Stomach (tissue), 8 donors: ENCODE measurements at regions not wholly inside any gene's neighbourhood (a gene's known extent, or its start where the extent isn't known, plus 50 kb on each side); places are given as distances from the start of the nearest gene placed in this dataset.

Experiments used
- DNase-seq, 2 donors: peaks; one replicate each; pipeline versions ENCODE4 v3.0.0 to v3.0.0-alpha.2; 2013 to 2019
- H3K27ac ChIP-seq, 5 donors: fragments of 200-600 bp in 4 of 5; sonication (generic) in 4 of 5; one replicate each; pipeline ENCODE4 v1.5.1; 2013 to 2019; ENCODE audit warnings: mild to moderate bottlenecking in 1 of 5, moderate library complexity in 1 of 5
- H3K27me3 ChIP-seq, 3 donors: fragments of 200-600 bp; sonication (generic); one replicate each; pipeline ENCODE4 v1.5.1; 2017 to 2019; ENCODE audit warnings: mixed run types in 1 of 3
- H3K36me3 ChIP-seq, 4 donors: fragments of 200-600 bp; sonication (generic); 1 replicate in 3 of 4; 2 replicates in 1 of 4; pipeline ENCODE4 v1.5.1; 2016 to 2019
- H3K4me1 ChIP-seq, 4 donors: fragments of 200-600 bp; sonication (generic); one replicate each; pipeline ENCODE4 v1.5.1; 2016 to 2019
- H3K4me3 ChIP-seq, 4 donors: fragments of 200-600 bp; sonication (generic) in 3 of 4; one replicate each; pipeline ENCODE4 v1.5.1; 2016 to 2019; ENCODE audit warnings: mild to moderate bottlenecking in 1 of 4
- H3K9me3 ChIP-seq, 4 donors: fragments of 200-600 bp; sonication (generic); one replicate each; pipeline ENCODE4 v1.5.1; 2016 to 2019
- EP300 ChIP-seq: sonication (generic); formaldehyde crosslinking; IDR thresholded peaks from one replicate; pipeline ENCODE4 v1.6.1; 2017; ENCODE audit warnings: antibody characterized with exemption
- POLR2A ChIP-seq, 4 donors: fragments of 450-650 bp; IDR thresholded peaks; one replicate each; pipeline ENCODE4 v1.6.1; 2016; ENCODE audit warnings: antibody characterized with exemption in 4 of 4, control low read depth in 2 of 4, mild to moderate bottlenecking in 1 of 4, moderate library complexity in 1 of 4
- POLR2AphosphoS5 ChIP-seq, 3 donors: sonication (generic); formaldehyde crosslinking; IDR thresholded peaks; one replicate each; pipeline ENCODE4 v1.6.1; 2016; ENCODE audit warnings: antibody characterized with exemption in 3 of 3
- WGBS, 5 donors: extraction: QIAGEN DNeasy Blood & Tissue Kit in 3 of 5; methylation state at CpG; one replicate each; pipeline versions ENCODE4 v1.1.5 to v1.1.7; 2013 to 2018; 5-methylcytosine and 5-hydroxymethylcytosine counted together
- intact Hi-C: fragments of 100-400 bp; cut with DNase I; formaldehyde crosslinking; loops from one replicate; pipeline ENCODE4 v1.15.1; 2023; ENCODE audit warnings: low total_unique reads
- TF ChIP-seq, protein P1 (sequence below), 7 experiments: fragments of 450-650 bp in 4 of 7; fragments of 200-600 bp in 3 of 7; sonication (generic) in 3 of 7; IDR thresholded peaks; one replicate each; pipeline ENCODE4 v1.5.1; 2016 to 2019; ENCODE audit warnings: antibody characterized with exemption in 7 of 7, control low read depth in 2 of 7, mild to moderate bottlenecking in 1 of 7
- donor health status: healthy with polysubstance abuse.
- donor health status: Bipolar disorder and iron deficiency.
- donor health status: healthy.

DNA sequence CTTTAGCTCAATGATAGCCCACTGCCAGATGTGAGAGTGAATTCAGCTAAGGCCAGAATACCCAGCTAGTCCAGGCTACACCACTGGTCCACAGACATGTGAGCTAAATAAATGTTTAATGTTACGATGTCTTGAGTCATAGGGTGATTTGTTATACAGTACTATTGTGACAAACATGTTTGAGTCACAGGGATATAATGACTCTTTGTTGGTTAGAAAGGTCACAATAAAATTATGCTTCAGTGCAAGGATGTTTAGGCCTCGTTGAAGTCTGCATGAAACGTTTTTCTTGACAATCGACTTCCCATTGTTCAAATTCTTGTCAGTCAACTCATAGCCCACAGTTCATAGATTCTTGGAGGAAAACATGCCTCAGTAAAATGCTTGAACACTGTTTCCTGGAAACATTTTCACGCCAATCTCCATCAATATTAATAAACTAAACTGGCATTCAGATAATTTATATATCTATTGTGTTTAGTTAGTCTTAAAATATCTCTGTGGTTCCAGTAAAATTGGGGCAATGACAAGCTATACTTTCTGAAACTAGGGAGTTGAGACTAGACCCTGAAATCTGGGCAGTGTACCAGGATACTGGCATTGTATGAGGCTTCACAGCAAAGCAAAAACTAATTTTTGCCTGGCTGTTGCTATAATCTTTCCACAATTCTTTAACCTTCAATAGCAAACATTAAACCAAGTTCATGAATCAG lies 650.8 kb upstream of the KIRREL3 start:
- Histone ChIP-seq H3K27ac (no peak overlapping the region), H3K9me3 (no peaks in the 10 kb centered on the region), H3K36me3 (no peaks in the 10 kb centered on the region), H3K27me3 (no peaks in the 10 kb centered on the region), H3K4me1 (no peaks in the 10 kb centered on the region), H3K4me3 (no peak overlapping the region)
- DNase-seq, result no peak
- TF ChIP-seq POLR2AphosphoS5 (IDR thresholded peaks at IDR 0.05), result no peak
- TF ChIP-seq, protein P1, sequence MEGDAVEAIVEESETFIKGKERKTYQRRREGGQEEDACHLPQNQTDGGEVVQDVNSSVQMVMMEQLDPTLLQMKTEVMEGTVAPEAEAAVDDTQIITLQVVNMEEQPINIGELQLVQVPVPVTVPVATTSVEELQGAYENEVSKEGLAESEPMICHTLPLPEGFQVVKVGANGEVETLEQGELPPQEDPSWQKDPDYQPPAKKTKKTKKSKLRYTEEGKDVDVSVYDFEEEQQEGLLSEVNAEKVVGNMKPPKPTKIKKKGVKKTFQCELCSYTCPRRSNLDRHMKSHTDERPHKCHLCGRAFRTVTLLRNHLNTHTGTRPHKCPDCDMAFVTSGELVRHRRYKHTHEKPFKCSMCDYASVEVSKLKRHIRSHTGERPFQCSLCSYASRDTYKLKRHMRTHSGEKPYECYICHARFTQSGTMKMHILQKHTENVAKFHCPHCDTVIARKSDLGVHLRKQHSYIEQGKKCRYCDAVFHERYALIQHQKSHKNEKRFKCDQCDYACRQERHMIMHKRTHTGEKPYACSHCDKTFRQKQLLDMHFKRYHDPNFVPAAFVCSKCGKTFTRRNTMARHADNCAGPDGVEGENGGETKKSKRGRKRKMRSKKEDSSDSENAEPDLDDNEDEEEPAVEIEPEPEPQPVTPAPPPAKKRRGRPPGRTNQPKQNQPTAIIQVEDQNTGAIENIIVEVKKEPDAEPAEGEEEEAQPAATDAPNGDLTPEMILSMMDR (IDR thresholded peaks at IDR 0.05), result no peak
- no peak for TF ChIP-seq POLR2A (IDR thresholded peaks at IDR 0.05)
- no peak for TF ChIP-seq EP300
- intact Hi-C loops, result no loop called here
- 52 to 70% (median 62%) methylated on average over 5 of the region's 5 CpGs for whole genome bisulfite sequencing, 5 donors

DNA sequence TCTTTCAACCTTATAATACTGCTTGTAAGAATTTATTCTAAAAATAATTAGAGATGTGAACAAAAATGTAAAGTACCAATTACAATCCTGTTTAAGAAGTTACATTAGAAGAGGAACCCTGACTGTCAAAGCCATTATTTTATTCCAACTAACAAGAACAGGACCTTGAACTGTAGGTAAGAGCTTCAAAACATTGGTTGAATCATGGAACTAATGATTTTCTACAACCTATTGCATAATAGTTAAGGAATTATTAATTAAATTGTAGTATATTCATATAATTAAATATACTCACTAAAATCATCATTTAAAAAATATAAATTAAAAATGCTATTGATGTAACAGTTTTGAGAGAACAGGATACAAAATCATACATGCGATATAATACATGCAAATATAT lies 649.4 kb upstream of the KIRREL3 start:
- WGBS, 5 donors, result 95 to 100% (median 98%) methylated on average over 1 of the region's 1 CpG

DNA sequence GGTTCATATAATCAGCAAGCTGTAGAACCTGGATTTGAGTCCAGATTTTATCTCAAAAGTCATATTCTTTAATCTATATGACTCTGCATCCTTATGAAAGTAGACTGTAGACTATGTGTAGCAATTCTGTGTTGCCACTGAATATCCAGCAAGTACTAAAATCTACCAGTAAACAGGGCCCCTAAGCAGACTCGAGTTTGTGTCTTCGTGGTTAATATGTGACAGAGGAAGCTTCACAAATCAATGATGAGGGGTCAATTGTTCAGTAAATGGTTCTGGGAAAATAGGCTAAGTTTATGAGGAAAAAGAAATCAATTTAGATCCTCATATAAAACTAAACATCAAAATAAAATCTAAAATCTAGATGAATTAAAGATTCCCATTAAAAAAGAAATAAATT lies 648.5 kb upstream of the KIRREL3 start:
- no peak for DNase-seq
- 52 to 64% (median 60%) methylated on average over 2 of the region's 2 CpGs for WGBS, 5 donors
- no peaks in the 10 kb centered on the region for H3K4me1 ChIP-seq
- H3K27ac ChIP-seq, result no peak overlapping the region
- H3K36me3 ChIP-seq, result no peaks in the 10 kb centered on the region
- no peak overlapping the region for H3K4me3 ChIP-seq
- H3K9me3 ChIP-seq, result no peaks in the 10 kb centered on the region
- TF ChIP-seq POLR2A (IDR thresholded peaks at IDR 0.05) (no peak), POLR2AphosphoS5 (IDR thresholded peaks at IDR 0.05) (no peak), EP300 (no peak)
- TF ChIP-seq, protein P1 (IDR thresholded peaks at IDR 0.05), result no peak
- no peaks in the 10 kb centered on the region for H3K27me3 ChIP-seq
- intact Hi-C loops, result no loop called here

More for the DNA sequence above, 649.4 kb upstream of the KIRREL3 start:
- intact Hi-C loops, result no loop called here
- TF ChIP-seq, protein P1 (IDR thresholded peaks at IDR 0.05), result no peak
- no peak for TF ChIP-seq POLR2A (IDR thresholded peaks at IDR 0.05)
- no peak for TF ChIP-seq POLR2AphosphoS5 (IDR thresholded peaks at IDR 0.05)
- no peak for TF ChIP-seq EP300
- Histone ChIP-seq H3K27me3 (no peaks in the 10 kb centered on the region), H3K27ac (no peak overlapping the region), H3K9me3 (no peaks in the 10 kb centered on the region), H3K4me1 (no peaks in the 10 kb centered on the region), H3K36me3 (no peaks in the 10 kb centered on the region), H3K4me3 (no peak overlapping the region)
- DNase-seq, result no peak

DNA sequence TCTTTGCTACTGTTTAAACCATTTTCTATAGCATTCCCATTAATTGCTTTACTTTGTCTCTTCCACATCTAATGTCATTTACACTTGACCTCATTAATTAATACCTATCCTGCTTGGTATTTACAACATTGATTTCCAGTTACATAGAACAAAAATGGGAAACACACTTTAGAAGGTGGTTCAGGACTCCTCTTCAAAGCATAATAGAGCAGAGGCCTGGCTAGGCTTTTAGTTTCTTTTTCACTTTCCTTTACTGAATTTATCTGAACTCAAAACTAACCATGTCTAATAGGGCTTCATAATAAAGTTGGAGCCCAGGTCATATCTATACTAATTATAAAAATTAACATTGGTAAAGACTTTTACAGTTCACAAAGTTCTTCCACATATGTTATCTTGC lies 648.0 kb upstream of the KIRREL3 start:
- no peaks in the 10 kb centered on the region for H3K4me1 ChIP-seq
- TF ChIP-seq POLR2AphosphoS5 (IDR thresholded peaks at IDR 0.05), result no peak
- no peak for TF ChIP-seq POLR2A (IDR thresholded peaks at IDR 0.05)
- TF ChIP-seq EP300, result no peak
- TF ChIP-seq, protein P1 (IDR thresholded peaks at IDR 0.05), result no peak
- no peaks in the 10 kb centered on the region for H3K9me3 ChIP-seq
- no peaks in the 10 kb centered on the region for H3K27me3 ChIP-seq
- DNase-seq, result no peak
- H3K27ac ChIP-seq, result no peak overlapping the region
- no peak overlapping the region for H3K4me3 ChIP-seq
- intact Hi-C loops, result no loop called here
- H3K36me3 ChIP-seq, result no peaks in the 10 kb centered on the region
